Peyer's patch (tissue), 4 donors: ENCODE measurements at regions not wholly inside any gene's neighbourhood (a gene's known extent, or its start where the extent isn't known, plus 50 kb on each side); places are given as distances from the start of the nearest gene placed in this dataset.
"Not testable (repeated sequence)": the region's sequence is repeated elsewhere in the genome, so short reads cannot be mapped to it uniquely, and the experiment has no call there.

Experiments
- DNase-seq, 3 donors: peaks; one replicate each; pipeline ENCODE4 v3.0.0-alpha.2; 2017 to 2019
- H3K27ac ChIP-seq, 4 donors: fragments of 200-600 bp; sonication (generic); one replicate each; pipeline ENCODE4 v1.5.1; 2016 to 2019
- H3K27me3 ChIP-seq, 2 donors: fragments of 200-600 bp; sonication (generic); one replicate each; pipeline ENCODE4 v1.5.1; 2019
- H3K36me3 ChIP-seq, 3 donors: fragments of 200-600 bp; sonication (generic); one replicate each; pipeline ENCODE4 v1.5.1; 2016 to 2019
- H3K4me1 ChIP-seq, 4 donors: fragments of 200-600 bp; sonication (generic); one replicate each; pipeline ENCODE4 v1.5.1; 2016 to 2019
- H3K4me3 ChIP-seq, 4 donors: fragments of 200-600 bp; sonication (generic); 1 replicate in 3 of 4; 2 replicates in 1 of 4; pipeline ENCODE4 v1.5.1; 2016 to 2019; ENCODE audit warnings: mild to moderate bottlenecking in 1 of 4
- H3K9me3 ChIP-seq, 4 donors: fragments of 200-600 bp; sonication (generic); one replicate each; pipeline ENCODE4 v1.5.1; 2016 to 2019; ENCODE audit warnings: mild to moderate bottlenecking in 1 of 4
- CTCF ChIP-seq, 6 experiments: fragments of 450-650 bp in 4 of 6; fragments of 200-600 bp in 2 of 6; sonication (generic) in 1 of 6; IDR thresholded peaks; one replicate each; pipeline ENCODE4 v1.5.1; 2017 to 2019; ENCODE audit warnings: antibody characterized with exemption in 6 of 6, mild to moderate bottlenecking in 3 of 6, moderate library complexity in 1 of 6
- POLR2A ChIP-seq, 2 donors: fragments of 450-650 bp; IDR thresholded peaks; one replicate each; pipeline ENCODE4 v1.5.1; 2017; ENCODE audit warnings: antibody characterized with exemption in 2 of 2, mild to moderate bottlenecking in 2 of 2, moderate library complexity in 2 of 2

GRCh38 chr5:33102551-33102950 is 338.2 kb upstream of the TARS1 start:
- no peaks in the 10 kb centered on the region for H3K36me3 ChIP-seq
- TF ChIP-seq POLR2A (IDR thresholded peaks at IDR 0.05): no peak
- TF ChIP-seq CTCF (IDR thresholded peaks at IDR 0.05): no peak
- no peaks in the 10 kb centered on the region for H3K4me1 ChIP-seq
- no peak for DNase-seq
- H3K9me3 ChIP-seq: no peaks in the 10 kb centered on the region
- no peaks in the 10 kb centered on the region for H3K27me3 ChIP-seq
- no peak overlapping the region for H3K27ac ChIP-seq
- no peak overlapping the region for H3K4me3 ChIP-seq

- Histone ChIP-seq H3K4me3 (no peak overlapping the region), H3K27me3 (no peaks in the 10 kb centered on the region), H3K9me3 (no peaks in the 10 kb centered on the region), H3K36me3 (no peaks in the 10 kb centered on the region), H3K4me1 (no peaks in the 10 kb centered on the region), H3K27ac (no peak overlapping the region)
- no peak for DNase-seq
- TF ChIP-seq POLR2A (IDR thresholded peaks at IDR 0.05) (no peak), CTCF (IDR thresholded peaks at IDR 0.05) (no peak)
Measured at GRCh38 chr5:33105521-33105941, 335.2 kb upstream of the TARS1 start.

DNA sequence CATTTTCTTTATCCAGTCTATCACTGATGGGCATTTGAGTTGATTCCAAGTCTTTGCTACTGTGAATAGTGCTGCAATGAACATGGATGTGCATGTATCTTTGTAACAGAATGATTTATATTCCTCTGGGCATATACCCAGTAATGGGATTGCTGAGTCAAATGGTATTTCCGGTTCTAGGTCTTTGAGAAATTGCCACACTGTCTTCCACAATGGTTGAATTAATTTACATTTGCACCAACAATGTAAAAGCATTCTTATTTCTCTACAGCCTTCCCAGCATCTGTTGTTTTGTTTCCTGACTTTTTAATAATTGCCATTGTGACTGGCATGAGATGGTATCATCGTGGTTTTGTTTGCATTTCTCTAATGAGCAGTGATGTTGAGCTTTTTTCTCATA is 330.3 kb upstream of the TARS1 start:
- not testable (repeated sequence) for H3K27ac ChIP-seq, H3K4me3 ChIP-seq, H3K27me3 ChIP-seq, H3K4me1 ChIP-seq, H3K9me3 ChIP-seq, DNase-seq, H3K36me3 ChIP-seq

- no peaks in the 10 kb centered on the region for H3K36me3 ChIP-seq
- H3K27ac ChIP-seq: no peak overlapping the region
- DNase-seq: no peak
- no peaks in the 10 kb centered on the region for H3K4me1 ChIP-seq
- H3K27me3 ChIP-seq: no peaks in the 10 kb centered on the region
- H3K9me3 ChIP-seq: no peaks in the 10 kb centered on the region
- H3K4me3 ChIP-seq: no peak overlapping the region
- TF ChIP-seq POLR2A (IDR thresholded peaks at IDR 0.05) (no peak), CTCF (IDR thresholded peaks at IDR 0.05) (no peak)
Measured at GRCh38 chr5:33114361-33114760, 326.4 kb upstream of the TARS1 start.

GRCh38 chr5:33115467-33115866 is 325.3 kb upstream of the TARS1 start:
- no peaks in the 10 kb centered on the region for H3K27me3 ChIP-seq
- H3K27ac ChIP-seq: no peak overlapping the region
- H3K36me3 ChIP-seq: no peaks in the 10 kb centered on the region
- TF ChIP-seq POLR2A (IDR thresholded peaks at IDR 0.05) (no peak), CTCF (IDR thresholded peaks at IDR 0.05) (no peak)
- no peaks in the 10 kb centered on the region for H3K9me3 ChIP-seq
- DNase-seq: no peak
- H3K4me1 ChIP-seq: no peaks in the 10 kb centered on the region
- H3K4me3 ChIP-seq: no peak overlapping the region

DNA sequence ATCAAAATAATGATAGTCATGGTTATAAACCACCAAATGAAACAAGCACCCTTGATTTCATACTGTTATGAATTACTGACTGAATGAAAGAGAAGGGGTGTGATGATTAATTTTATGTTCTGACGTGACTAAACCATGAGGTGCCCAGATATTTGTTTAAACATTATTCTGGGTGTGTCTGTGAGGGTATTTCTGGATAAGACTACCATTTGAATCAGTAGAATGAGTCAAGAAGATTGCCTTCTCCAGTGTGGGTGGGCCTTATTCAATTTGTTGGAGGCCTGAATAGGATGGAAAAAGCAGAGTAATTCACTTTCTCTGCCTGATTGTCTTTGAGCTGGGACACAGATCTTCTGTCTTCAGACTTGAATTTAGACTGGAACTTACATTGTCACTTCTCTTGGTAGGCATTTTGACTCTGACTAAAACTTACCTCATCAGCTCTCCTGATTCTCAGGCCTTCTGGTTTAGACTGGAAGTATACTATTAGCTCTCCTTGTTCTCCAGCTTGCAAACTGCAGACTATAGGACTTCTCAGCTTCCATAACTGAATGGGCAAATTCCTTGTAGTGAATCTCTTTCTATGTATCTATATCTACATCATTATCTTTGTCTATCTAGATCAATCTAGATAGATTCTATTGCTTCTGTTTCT is 321.9 kb upstream of the TARS1 start:
- Histone ChIP-seq H3K4me1 (no peaks in the 10 kb centered on the region), H3K9me3 (no peaks in the 10 kb centered on the region), H3K27me3 (no peaks in the 10 kb centered on the region), H3K27ac (no peak overlapping the region), H3K4me3 (no peak overlapping the region), H3K36me3 (no peaks in the 10 kb centered on the region)
- no peak for TF ChIP-seq CTCF (IDR thresholded peaks at IDR 0.05)
- TF ChIP-seq POLR2A (IDR thresholded peaks at IDR 0.05): no peak
- DNase-seq: no peak
